ENCODE measurements at regions not wholly inside any gene's neighbourhood (a gene's known extent, or its start where the extent isn't known, plus 50 kb on each side); places are given as distances from the start of the nearest gene placed in this dataset.

GRCh38 chr12:45646851-45647581, 82.5 kb upstream of the ARID2 start:
- Histone ChIP-seq H3K9me3 (no peaks in the 10 kb centered on the region), H4K20me1 (ENCODE audit: insufficient read depth) (no peaks in the 10 kb centered on the region), H3K4me1 (ENCODE audit: control insufficient read depth in 1 of 2, insufficient read depth in 2 of 2, low read depth in 1 of 2, low read length in 1 of 2) (peaks cover 0 to 6% of the 10 kb centered on the region in 2 experiments; a peak in 1 of 4 replicates), H2AFZ (ENCODE audit: low read depth) (no peak overlapping the region), H3K4me3 (ENCODE audit: low read depth in 2 of 2, low read length in 1 of 2) (no peak overlapping the region), H3K9me2 (no peaks in the 10 kb centered on the region), H3K36me3 (replicated peaks in 1 of 2; ENCODE audit: control insufficient read depth in 1 of 2, insufficient read depth in 2 of 2, low read length in 1 of 2) (no peaks in the 10 kb centered on the region), H3K9ac (no peak overlapping the region), H3K4me2 (no peak overlapping the region), H3K79me2 (ENCODE audit: insufficient read depth) (no peaks in the 10 kb centered on the region), H3F3A (replicated peaks; ENCODE audit: insufficient read depth) (no peaks in the 10 kb centered on the region), H3K27ac (ENCODE audit: low read depth in 2 of 2, low read length in 1 of 2) (no peak overlapping the region), H3K27me3 (ENCODE audit: insufficient read depth) (no peaks in the 10 kb centered on the region)
- no peak for DNase-seq
- ChIA-PET POLR2A (no interaction called here), CTCF (no interaction called here)
- TF ChIP-seq CHD2 (IDR thresholded peaks at IDR 0.05; ENCODE audit: low read length, partially characterized antibody) (no peak), USF2 (IDR thresholded peaks at IDR 0.05; ENCODE audit: borderline replicate concordance, low read depth, low read length) (no peak), ELF1 (IDR thresholded peaks at IDR 0.05) (no peak), PBX3 (IDR thresholded peaks at IDR 0.05) (no peak), GABPA (IDR thresholded peaks at IDR 0.05; ENCODE audit: low read depth) (no peak)
- WGBS (ENCODE audit: low lambda C conversion rate): 66% methylated on average over 4 of the region's 4 CpGs

- H2AFZ ChIP-seq (ENCODE audit: low read depth): no peak overlapping the region
- no peak for DNase-seq
- no peak overlapping the region for H3K4me2 ChIP-seq
- no peak overlapping the region for H3K27ac ChIP-seq (ENCODE audit: low read depth in 2 of 2, low read length in 1 of 2)
- no peak overlapping the region for H3K4me3 ChIP-seq (ENCODE audit: low read depth in 2 of 2, low read length in 1 of 2)
- H3K9me2 ChIP-seq: no peaks in the 10 kb centered on the region
- 33% methylated on average over 1 of the region's 3 CpGs for WGBS (ENCODE audit: low lambda C conversion rate)
- ChIA-PET CTCF (no interaction called here), POLR2A (no interaction called here)
- no peaks in the 10 kb centered on the region for H3K27me3 ChIP-seq (ENCODE audit: insufficient read depth)
- no peaks in the 10 kb centered on the region for H3K9me3 ChIP-seq
- TF ChIP-seq EZH2phosphoT487 (IDR thresholded peaks at IDR 0.05; ENCODE audit: borderline replicate concordance, low read depth): no peak
- TF ChIP-seq GATA2 (CRISPR knock-in tag; IDR thresholded peaks at IDR 0.05): no peak
- no peak for TF ChIP-seq REST (IDR thresholded peaks at IDR 0.05; ENCODE audit: low read depth, low read length)
- no peak for TF ChIP-seq SIN3A (IDR thresholded peaks at IDR 0.05; ENCODE audit: borderline replicate concordance, low read depth, low read length)
- TF ChIP-seq FOSL2 (IDR thresholded peaks at IDR 0.05; ENCODE audit: borderline replicate concordance, low read depth): no peak
- no peak for TF ChIP-seq ZBTB33 (IDR thresholded peaks at IDR 0.05; ENCODE audit: borderline replicate concordance, low read depth)
- TF ChIP-seq ELF1 (IDR thresholded peaks at IDR 0.05): no peak
- no peaks in the 10 kb centered on the region for H3K36me3 ChIP-seq (replicated peaks in 1 of 2; ENCODE audit: control insufficient read depth in 1 of 2, insufficient read depth in 2 of 2, low read length in 1 of 2)
- H3K79me2 ChIP-seq (ENCODE audit: insufficient read depth): no peaks in the 10 kb centered on the region
- H3F3A ChIP-seq (replicated peaks; ENCODE audit: insufficient read depth): no peaks in the 10 kb centered on the region
- no peaks in the 10 kb centered on the region for H4K20me1 ChIP-seq (ENCODE audit: insufficient read depth)
- no peak overlapping the region for H3K9ac ChIP-seq
- H3K4me1 ChIP-seq (ENCODE audit: control insufficient read depth in 1 of 2, insufficient read depth in 2 of 2, low read depth in 1 of 2, low read length in 1 of 2): peaks cover 0 to 6% of the 10 kb centered on the region in 2 experiments; a peak in 1 of 4 replicates
Observed at GRCh38 chr12:45648070-45648469, 81.4 kb upstream of the ARID2 start.

Measured in SK-N-SH (cell line).